ENCODE measurements at regions not wholly inside any gene's neighbourhood (a gene's known extent, or its start where the extent isn't known, plus 50 kb on each side); places are given as distances from the start of the nearest gene placed in this dataset.

GRCh38 chr13:50071379-50071778 lies 56.1 kb downstream of the KCNRG start:
- TF ChIP-seq EP300 (IDR thresholded peaks at IDR 0.05): no peak
- TF ChIP-seq CTCF (IDR thresholded peaks at IDR 0.05): no peak
- no peak for TF ChIP-seq POLR2A (IDR thresholded peaks at IDR 0.05; ENCODE audit: low read depth)
- TF ChIP-seq POLR2AphosphoS5 (IDR thresholded peaks at IDR 0.05): no peak

All from esophagus muscularis mucosa (tissue), 4 donors.